ENCODE measurements at regions not wholly inside any gene's neighbourhood (a gene's known extent, or its start where the extent isn't known, plus 50 kb on each side); places are given as distances from the start of the nearest gene placed in this dataset.

- TF ChIP-seq CTCF (IDR thresholded peaks at IDR 0.05 in 2 of 3, conservative IDR thresholded peaks at IDR 0.05 in 1 of 3; ENCODE audit: borderline replicate concordance in 1 of 3, insufficient read depth in 1 of 3, low read depth in 2 of 3, low read length in 2 of 3) (no peak), POLR2AphosphoS5 (IDR thresholded peaks at IDR 0.05; ENCODE audit: low read depth, low read length) (no peak), REST (IDR thresholded peaks at IDR 0.05; ENCODE audit: low read depth) (no peak), ZNF274 (IDR thresholded peaks at IDR 0.05; ENCODE audit: low read depth, low read length) (no peak), EZH2 (IDR thresholded peaks at IDR 0.05) (no peak), ZBTB33 (IDR thresholded peaks at IDR 0.05; ENCODE audit: extremely low read depth, insufficient replicate concordance, low read length) (no peak), POLR2A (IDR thresholded peaks at IDR 0.05; ENCODE audit: borderline replicate concordance, extremely low read depth, insufficient read depth, insufficient read length) (no peak), RAD21 (IDR thresholded peaks at IDR 0.05; ENCODE audit: low read depth) (no peak), CEBPB (IDR thresholded peaks at IDR 0.05; ENCODE audit: low read depth) (peak; percentile 78), SRF (IDR thresholded peaks at IDR 0.05; ENCODE audit: low read depth) (no peak)
Measured at GRCh38 chr7:91557789-91558404, 293.7 kb downstream of the FZD1 start.
